GM20000 (cell line): ENCODE measurements at regions not wholly inside any gene's neighbourhood (a gene's known extent, or its start where the extent isn't known, plus 50 kb on each side); places are given as distances from the start of the nearest gene placed in this dataset.

Source experiments
- DNase-seq: peaks from one replicate; pipeline ENCODE4 v3.0.0; 2012; ENCODE audit warnings: low spot score
- CTCF ChIP-seq: IDR thresholded peaks from 2 replicates; pipeline ENCODE4 v1.5.1; 2012; ENCODE audit warnings: mild to moderate bottlenecking, control low read depth; ENCODE audit errors: extremely low read depth, missing control alignments

GRCh38 chr18:77658299-77658662 is 408.6 kb downstream of the GALR1 start:
- no peak for TF ChIP-seq CTCF
- no peak for DNase-seq

- no peak for DNase-seq
- no peak for TF ChIP-seq CTCF
Observed at GRCh38 chr18:77658751-77659448, 409.3 kb downstream of the GALR1 start.

- no peak for TF ChIP-seq CTCF
- DNase-seq, result no peak
Observed at GRCh38 chr18:77666613-77667012, 417.0 kb downstream of the GALR1 start.

GRCh38 chr18:77668219-77668618 is 418.6 kb downstream of the GALR1 start:
- no peak for TF ChIP-seq CTCF

GRCh38 chr18:77669331-77669730 is 419.7 kb downstream of the GALR1 start:
- no peak for TF ChIP-seq CTCF
- no peak for DNase-seq

More at GRCh38 chr18:77668219-77668618, 418.6 kb downstream of the GALR1 start:
- DNase-seq, result no peak

GRCh38 chr18:77671456-77672167 is 422.0 kb downstream of the GALR1 start:
- no peak for DNase-seq
- no peak for TF ChIP-seq CTCF

GRCh38 chr18:77676910-77677309 is 427.3 kb downstream of the GALR1 start:
- TF ChIP-seq CTCF, result no peak
- DNase-seq, result no peak
